GM13976 (cell line): ENCODE measurements at regions not wholly inside any gene's neighbourhood (a gene's known extent, or its start where the extent isn't known, plus 50 kb on each side); places are given as distances from the start of the nearest gene placed in this dataset.

Experiments used
- DNase-seq: peaks from one replicate; pipeline ENCODE4 v3.0.0; 2012; ENCODE audit warnings: low spot score
- CTCF ChIP-seq: IDR thresholded peaks from 2 replicates; pipeline ENCODE4 v1.5.1; 2012; ENCODE audit warnings: borderline replicate concordance, mild to moderate bottlenecking; ENCODE audit not compliant: insufficient read depth; ENCODE audit errors: extremely low read depth, missing control alignments, control extremely low read depth
- in situ Hi-C: fragments of 300-500 bp; cut with MboI; formaldehyde crosslinking; loops from one replicate; pipeline ENCODE4 v1.12.0; 2022; ENCODE audit warnings: low sequenced_read_pairs, mixed read lengths, inconsistent platforms; ENCODE audit not compliant: unreplicated experiment

GRCh38 chrY:15689994-15690393 is 1165.7 kb downstream of the NLGN4Y start:
- DNase-seq: no peak
- in situ Hi-C loops: no loop called here
- TF ChIP-seq CTCF: no peak

GRCh38 chrY:15702131-15702530 is 1177.8 kb downstream of the NLGN4Y start:
- in situ Hi-C loops: no loop called here
- DNase-seq: no peak
- no peak for TF ChIP-seq CTCF

GRCh38 chrY:15704906-15705305 is 1180.6 kb downstream of the NLGN4Y start:
- no peak for TF ChIP-seq CTCF

GRCh38 chrY:15749533-15750433 is 1225.5 kb downstream of the NLGN4Y start:
- in situ Hi-C loops: no loop called here
- no peak for DNase-seq
- no peak for TF ChIP-seq CTCF

More at GRCh38 chrY:15704906-15705305, 1180.6 kb downstream of the NLGN4Y start:
- in situ Hi-C loops: no loop called here
- no peak for DNase-seq

- no peak for DNase-seq
- TF ChIP-seq CTCF: no peak
- in situ Hi-C loops: no loop called here
Measured at GRCh38 chrY:15751001-15751400, 1226.7 kb downstream of the NLGN4Y start.

GRCh38 chrY:15756266-15756665 is 1231.9 kb downstream of the NLGN4Y start:
- in situ Hi-C loops: no loop called here
- TF ChIP-seq CTCF: no peak
- DNase-seq: no peak

- no peak for DNase-seq
- in situ Hi-C loops: no loop called here
- TF ChIP-seq CTCF: no peak
Measured at GRCh38 chrY:15773579-15773978, 1249.2 kb downstream of the NLGN4Y start.
